NCI-H345 treated with DMSO at 0.1 percent for 48 hours (cell line): ENCODE measurements at regions not wholly inside any gene's neighbourhood (a gene's known extent, or its start where the extent isn't known, plus 50 kb on each side); places are given as distances from the start of the nearest gene placed in this dataset.

Experiments used
- DNase-seq: peaks from one replicate; lab custom pipeline; 2025; ENCODE audit not compliant: unreplicated experiment; lab: John Stamatoyannopoulos, UW

DNA sequence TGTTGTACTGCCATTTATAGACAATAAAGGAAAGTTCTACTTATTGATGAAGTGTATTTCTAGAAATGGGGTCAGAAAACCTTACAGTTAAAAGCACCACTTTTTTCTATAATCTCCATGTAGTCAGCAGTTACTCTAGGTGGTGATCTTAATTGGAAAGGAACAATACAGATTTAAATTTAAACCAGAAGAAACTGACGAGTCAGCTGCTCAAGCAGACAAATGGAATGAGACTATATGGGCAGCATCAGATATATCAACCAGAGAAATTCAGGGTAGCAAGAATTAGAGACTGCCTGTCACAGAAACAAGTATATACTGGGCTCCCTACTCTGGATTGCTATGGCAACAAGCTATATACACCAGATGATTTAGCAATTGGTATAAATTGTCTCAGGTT is 99.6 kb upstream of the SCG2 start:
- DNase-seq = no peak

DNA sequence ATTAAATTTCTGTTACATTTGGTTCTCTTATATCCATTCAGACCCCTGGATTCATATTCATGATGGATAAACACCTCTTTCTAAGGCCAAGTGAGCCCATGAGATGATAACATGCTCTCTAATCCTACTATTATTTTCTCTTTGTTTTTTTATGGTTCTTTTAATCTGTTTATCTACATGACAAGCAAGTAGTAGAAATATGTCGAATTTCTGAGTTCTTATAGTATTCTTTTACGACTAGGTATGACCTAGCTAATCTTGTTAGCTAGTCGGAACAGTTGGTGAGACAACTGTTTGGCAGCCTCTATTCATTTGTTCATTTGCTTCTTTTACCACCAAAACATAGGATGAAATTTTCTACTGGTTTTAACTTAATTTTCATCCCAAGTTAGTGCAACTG is 98.1 kb upstream of the SCG2 start:
- DNase-seq = no peak

DNA sequence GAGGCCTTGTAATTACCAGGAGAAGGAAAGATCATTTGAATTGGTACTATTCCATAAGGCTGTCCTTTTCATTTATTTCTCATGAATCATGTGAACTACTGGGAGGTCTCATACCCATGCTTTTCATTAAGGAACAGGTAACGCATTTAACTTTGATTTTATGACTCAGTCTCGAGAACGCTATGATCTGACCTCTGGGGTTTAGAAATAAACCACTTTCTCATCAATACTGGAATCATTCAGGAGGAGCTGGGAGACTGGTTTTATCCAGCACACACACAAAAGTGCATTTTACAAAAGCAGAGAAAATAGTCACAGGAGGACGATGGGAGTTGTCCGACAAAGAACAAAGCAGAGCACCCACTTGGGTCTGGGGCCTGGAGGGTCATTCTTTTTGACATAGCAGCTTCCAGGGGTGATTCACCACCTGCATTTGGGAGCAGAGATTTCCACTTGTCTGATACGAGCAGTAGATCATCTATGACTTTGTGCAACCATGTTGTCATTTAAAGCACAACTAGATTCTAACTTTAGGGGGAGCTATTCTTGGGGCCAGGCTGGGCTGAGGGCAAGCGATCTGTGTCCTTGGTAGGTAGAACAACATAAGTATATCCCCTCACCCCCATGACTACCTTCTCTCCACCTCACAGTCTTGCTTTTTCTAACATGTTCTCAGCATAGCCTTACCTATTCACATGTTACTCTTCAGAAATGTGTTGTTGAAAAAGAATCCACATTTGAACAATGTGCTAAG is 95.9 kb upstream of the SCG2 start:
- DNase-seq = no peak

DNA sequence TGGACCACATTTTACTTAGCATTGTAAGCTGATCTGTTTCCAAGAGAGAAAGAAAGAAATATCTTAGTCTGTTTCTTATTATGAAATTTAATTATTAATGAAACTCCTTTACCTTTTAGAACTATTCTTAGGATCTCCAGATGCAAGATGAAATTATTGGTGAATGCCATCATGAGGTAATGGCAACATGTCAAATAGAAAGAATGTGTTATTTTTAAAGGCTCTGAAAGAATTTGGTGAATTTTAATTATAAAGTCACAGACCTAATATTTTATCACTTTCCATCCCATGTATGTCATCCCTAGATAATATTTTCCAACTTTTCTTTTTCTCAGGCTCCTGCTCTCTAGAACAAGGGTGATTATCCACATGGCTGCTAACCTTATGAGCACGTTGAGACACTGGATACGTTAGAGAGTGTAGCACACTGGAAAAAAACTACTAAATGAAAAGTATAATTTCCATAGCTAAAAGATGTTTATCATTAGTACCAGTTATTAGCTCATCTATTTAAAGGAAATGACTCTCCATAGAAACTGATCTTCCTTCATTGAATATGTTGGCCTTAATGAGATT is 95.2 kb upstream of the SCG2 start:
- DNase-seq = no peak

DNA sequence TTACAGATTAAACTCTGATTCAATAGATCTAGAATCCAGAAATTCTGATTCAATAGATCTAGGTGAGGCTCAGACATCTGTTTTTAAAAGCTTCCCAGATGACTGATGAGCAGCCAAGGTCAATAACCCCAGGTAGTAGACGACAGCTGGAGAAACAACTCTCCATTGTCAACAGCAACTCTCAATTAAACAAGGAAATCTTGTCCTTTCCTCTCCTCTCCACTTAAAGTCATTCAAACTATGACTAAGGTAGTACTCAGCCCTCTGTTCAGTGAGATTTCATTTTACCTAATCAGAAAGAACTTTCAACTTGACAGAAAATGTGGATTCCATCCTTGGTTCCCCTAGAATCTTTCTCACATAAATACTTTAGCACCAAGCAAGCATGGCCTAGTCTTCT is 94.6 kb upstream of the SCG2 start:
- peak; percentile 53 for DNase-seq

GRCh38 chr2:223692191-223692947 is 90.2 kb upstream of the SCG2 start:
- DNase-seq = peak; percentile 32

GRCh38 chr2:223688094-223688835 is 86.1 kb upstream of the SCG2 start:
- peak; percentile 62 for DNase-seq

- no peak for DNase-seq
These were observed 79.0 kb upstream of the SCG2 start for GRCh38 chr2:223681125-223681524.

GRCh38 chr2:223674998-223675609 is 72.9 kb upstream of the SCG2 start:
- no peak for DNase-seq

DNA sequence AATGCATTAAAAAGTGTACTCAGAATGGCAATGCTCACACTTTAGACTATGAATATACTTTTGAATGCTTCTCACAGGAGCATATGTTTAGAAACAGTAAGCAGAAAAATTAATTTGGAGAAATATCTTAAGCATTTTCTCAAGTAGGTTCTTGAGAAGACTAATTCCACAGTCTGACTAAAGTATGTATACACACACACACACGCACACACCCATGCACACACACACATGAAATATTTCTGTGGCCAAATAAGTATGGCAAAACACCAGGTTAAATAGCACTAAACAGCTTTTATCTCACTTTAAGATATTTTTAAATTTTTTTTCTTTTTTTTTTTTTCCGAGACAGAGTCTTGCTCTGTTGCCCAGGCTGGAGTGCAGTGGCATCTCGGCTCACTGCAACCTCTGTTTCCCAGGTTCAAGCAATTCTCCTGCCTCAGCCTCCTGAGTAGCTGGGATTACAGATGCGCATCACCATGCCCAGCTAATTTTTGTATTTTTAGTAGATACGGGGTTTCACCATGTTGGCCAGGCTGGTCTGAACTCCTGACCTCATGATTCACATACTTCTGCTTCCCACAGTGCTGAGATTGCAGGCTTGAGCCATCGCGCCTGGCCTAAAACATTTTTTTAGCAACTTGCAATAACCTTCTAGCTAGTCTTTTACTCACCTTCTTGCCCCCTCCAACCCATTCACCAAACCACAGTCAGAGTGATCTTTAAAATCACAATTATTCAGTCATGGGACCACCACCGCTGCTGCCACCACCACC is 67.5 kb upstream of the SCG2 start:
- no peak for DNase-seq

- no peak for DNase-seq
These were observed 66.3 kb upstream of the SCG2 start for GRCh38 chr2:223668302-223668998.

DNA sequence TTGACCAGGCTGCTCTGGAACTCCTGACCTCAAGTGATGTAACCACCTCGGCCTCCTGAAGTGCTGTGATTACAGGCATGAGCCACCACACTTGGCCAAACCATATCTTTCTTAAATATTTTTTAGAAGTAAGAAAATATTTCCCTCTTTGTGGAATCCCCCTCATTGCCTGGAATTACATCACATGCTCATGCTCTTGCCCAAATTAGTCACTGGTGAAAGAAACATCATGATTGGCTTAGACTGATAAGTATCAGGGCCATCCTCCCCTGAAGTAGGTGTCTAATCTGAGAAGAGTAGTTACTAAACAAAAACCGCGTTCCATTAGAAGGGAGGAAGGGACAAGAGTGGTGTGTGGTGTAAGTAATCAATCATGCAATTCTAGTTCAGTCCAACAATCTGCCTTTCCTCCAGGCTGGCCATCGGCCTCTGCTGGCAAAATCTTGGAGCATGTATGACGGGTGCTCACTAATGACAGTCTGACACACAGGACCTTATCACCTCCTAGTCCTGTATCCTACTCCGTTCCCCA is 52.3 kb upstream of the SCG2 start:
- DNase-seq = no peak

- DNase-seq = no peak
These were observed 50.7 kb upstream of the SCG2 start for GRCh38 chr2:223652902-223653301.

DNA sequence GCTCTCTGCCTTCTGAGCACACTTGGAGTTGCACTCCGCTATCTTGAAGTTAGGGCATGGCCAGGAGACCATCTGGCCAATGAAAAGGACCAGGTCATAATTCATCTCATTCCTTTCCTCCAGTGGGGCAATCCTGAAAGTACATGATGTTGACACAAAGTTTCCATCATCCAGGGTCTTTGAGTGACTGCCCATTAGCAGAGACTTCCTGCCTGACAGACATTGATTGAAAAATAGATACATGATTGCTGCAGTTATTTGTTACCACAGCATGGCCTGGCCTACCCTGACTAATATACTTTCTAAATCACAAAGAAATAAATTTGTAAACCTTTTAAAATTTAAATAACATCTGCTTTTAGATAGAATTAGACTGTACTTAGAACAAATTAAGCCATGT is 50.0 kb upstream of the SCG2 start:
- no peak for DNase-seq
